NK-92 treated with Interleukin-12 subunit alpha and Interleukin-12 subunit beta, amount 100 ng/mL, for 24 hours (cell line): ENCODE measurements at regions not wholly inside any gene's neighbourhood (a gene's known extent, or its start where the extent isn't known, plus 50 kb on each side); places are given as distances from the start of the nearest gene placed in this dataset.
A peak's percentile ranks its signal among the peaks of the same experiment; 100 is the strongest.

ENCODE experiments used
- DNase-seq: peaks from one replicate; lab custom pipeline; 2025; lab: John Stamatoyannopoulos, UW

DNA sequence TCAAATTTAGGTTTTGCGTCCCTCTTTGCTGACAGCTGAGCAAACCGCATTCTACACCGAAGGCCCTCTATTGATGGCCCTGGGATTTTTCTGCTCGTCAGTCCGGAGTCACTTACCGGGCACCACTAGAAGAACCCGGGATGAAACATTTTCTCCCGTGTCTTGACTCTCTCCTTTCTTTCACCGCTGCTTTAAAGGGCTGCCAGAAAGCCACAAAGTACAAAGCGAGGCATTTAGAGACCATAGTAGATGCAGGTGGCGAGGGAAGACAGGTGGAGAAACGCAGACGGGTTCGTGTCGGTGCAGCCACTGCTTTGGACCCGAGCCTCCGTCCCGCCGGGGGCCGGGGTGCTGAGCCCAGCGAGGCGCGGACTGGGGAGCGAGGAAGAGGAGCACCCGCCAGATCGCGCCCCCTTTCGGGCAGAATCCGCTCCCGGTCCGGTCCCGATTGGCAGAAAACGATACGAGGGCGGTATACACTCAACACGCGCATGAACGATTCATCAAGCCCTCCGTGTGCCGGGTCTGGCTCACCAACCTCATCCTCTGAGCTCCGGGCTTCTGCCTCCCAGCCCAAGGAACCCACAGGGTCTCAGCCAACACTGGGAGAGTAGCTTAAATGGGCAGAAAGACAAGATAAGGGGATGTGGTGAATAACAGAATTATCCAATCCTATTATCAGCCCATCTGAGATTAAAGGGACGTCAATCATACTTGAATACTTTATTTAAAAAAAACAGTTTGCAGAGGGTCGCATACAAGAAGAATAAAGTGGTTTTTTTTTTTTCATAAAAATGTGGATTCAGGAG, 84.9 kb downstream of the TRIM27 start:
- DNase-seq: peak; percentile 91

DNA sequence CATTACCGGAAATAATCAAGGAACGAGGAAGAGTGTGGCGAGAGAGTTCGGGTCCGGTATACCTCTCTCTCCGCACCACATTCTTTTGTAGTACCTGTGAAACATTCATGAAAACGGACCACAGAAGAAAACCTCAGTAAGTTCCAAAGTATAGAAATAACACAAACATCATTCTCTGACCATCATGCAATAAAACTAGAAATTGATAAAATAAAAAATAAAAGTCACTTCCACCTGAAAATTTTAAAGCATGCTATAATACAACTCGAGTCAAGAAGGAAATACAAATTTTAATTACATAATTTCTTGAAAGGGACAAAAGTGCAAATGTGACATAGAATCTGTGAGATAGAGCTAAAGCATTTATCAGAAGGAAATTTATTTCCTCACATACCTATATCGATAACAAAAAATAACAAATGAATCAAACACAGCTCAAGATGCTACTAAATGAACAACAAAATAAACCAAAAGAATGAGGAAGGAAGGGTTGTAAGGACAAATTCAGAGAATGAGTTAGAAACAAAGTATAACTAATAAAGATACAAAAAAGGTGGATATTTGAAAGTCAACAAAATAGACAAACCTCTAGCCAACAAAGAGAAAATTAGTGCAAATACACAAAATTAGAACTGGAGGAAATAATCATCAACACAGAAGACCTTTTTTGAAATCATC, 84.2 kb downstream of the TRIM27 start:
- no peak for DNase-seq

DNA sequence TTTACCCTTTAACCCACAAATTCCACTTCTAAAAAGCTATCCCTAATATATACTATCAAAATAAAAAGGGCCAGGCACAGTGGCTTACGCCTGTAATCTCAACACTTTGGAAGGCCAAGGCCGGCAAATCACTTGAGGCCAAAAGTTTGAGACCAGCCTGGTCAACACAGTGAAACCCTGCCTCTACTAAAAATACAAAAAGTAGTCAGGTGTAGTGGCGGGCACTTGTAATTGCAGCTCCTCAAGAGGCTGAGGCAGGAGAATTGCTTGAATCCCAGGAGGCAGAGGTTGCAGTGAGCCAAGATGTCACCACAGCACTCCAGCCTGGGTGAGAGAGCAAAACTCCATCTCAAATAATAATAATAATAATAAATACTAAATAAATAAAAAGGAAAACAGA, 82.5 kb downstream of the TRIM27 start:
- no peak for DNase-seq

- DNase-seq: peak; percentile 53
These were observed 75.0 kb downstream of the TRIM27 start for GRCh38 chr6:28848756-28849155.
